GM21381 (cell line): ENCODE measurements at regions not wholly inside any gene's neighbourhood (a gene's known extent, or its start where the extent isn't known, plus 50 kb on each side); places are given as distances from the start of the nearest gene placed in this dataset.

ENCODE experiments used
- ATAC-seq: cut with Tn5 transposase; IDR thresholded peaks from one replicate; pipeline ENCODE4 v1.9.1; 2021; ENCODE audit warnings: mild to moderate bottlenecking, moderate library complexity; ENCODE audit not compliant: unreplicated experiment

DNA sequence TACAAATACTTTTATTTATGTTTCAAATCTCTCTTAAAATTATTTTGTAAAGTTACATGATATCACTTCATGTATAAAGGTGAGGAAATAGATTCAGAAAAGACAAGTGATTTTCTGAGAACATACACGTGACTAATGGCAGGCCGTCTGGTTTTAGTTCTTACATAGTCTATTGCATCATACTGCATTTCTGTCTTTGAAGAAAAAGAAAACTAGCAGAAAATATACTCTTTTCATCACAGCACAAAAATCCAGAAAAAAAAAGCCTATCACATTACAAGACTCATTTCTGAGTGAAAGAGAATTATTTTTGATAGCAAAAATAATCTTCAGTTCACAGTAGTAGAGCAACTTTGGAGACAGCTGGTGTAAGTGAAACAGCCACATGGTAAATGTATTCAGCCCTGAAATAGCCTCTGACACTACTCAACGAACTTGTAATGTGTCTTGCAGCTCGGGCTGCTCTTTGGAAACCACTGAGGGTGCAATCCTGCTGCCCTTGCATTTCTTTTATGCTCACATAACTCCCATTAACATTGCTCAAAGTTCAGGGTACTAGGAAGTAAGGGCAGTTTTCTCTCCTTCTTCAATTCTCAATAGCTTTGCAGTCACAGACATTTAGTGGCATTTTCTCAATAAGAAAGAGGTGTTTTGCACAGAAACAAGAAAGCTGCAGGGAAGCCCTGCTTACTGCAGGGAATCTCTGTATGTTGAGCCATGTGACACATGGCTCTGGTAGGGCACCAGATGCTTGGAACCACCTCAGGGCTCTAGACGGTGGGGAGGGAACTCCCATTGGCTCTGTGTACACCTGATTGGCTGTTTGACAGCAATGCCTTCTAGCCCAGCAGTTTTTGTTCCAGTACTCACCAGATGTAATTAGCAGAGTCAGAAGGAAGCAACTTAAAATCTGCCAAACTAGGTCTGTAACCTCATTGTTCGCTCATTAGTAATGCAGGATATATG is 845.3 kb upstream of the PTPRD start:
- no peak for ATAC-seq

DNA sequence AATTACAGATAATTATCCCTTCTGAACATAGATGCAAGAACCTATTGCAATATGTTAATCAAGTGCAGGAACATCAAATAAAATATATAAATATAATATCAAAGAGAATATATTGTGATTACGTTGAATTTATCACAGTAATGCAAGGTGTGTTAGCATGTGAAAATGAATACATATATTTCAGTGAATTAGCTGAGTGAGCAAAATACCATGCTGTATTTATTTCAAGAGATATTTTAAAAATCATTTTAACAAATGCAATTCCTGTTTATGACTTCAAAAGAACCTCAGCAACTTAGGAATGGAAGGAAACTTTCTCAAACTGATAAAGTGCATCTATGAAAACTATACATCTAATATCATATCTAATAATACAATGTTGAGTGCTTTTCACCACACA is 856.9 kb upstream of the PTPRD start:
- no peak for ATAC-seq

DNA sequence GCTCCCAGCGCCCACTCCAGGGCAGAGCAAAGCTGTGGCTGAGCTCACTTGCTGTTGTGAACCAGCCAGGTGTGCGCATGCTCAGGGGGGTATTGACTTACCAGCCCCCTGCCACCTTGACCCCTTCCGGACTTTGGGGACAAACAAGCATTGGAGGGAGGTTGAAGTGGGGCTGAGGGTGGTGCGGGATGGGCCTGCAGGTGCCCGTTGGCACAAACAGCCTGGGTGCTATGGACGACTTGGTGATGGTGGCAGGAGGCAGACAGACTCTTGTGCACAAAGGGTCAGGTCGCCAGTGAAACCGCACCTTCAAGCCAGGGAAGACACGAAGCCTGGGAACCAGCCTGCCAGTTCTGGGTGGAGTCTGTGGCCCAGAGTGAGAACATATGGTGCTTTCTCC is 858.5 kb upstream of the PTPRD start:
- no peak for ATAC-seq

DNA sequence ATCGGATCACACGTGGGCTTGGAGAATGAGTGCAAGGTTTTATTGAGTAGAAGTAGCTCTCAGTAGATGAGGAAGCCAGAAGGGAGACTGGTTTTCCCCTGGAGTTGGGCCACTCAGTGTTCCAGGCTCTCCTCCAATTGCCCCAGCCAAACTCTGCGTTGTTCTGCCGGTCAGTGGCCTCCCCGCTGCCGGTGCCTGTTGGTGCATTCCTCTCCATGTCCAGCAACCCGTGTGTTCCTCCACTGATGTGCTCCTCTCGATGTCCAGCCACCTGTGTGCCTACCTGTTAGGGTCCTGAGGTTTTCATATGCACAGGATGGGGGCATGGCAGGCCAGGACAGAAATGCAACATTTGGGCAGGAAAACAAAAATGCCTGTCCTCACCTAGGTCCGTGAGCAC is 888.0 kb upstream of the PTPRD start:
- no peak for ATAC-seq

DNA sequence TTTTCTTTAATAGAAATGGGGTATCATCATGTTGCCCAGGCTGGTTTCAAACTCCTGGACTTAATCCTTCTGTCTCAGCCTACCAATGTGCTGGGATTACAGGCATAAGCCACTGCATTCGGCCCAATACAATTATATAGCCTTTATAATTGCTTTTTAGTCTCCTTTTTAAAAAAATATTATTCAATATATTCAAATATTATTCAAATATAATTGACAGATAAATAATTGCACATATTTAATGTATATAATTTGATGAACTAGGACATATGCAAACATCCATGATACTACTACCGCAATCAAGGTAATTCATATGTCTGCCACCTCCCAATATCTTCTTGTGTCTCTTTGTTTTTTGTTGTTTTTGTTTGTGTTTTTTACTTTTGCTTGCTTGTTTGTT is 894.2 kb upstream of the PTPRD start:
- ATAC-seq = no peak

DNA sequence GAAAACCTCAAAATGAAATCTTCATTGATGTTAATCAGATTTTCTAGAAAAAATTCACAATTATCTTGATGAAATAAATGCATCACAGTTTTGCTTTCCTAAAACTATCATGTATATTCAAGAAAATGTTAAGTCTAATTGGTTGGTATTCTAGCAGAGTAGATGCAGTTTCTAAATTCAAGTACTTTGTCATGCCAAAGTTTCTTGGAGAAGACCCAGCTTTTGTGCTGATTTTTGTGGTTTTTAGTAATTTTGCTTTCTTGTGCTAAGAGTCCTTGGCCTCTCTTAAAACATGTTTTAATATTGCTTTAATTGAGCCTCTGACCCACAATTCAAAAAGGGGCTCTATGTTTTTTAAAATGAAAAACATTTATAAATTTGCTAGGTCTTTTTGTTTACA is 924.8 kb upstream of the PTPRD start:
- ATAC-seq = no peak

DNA sequence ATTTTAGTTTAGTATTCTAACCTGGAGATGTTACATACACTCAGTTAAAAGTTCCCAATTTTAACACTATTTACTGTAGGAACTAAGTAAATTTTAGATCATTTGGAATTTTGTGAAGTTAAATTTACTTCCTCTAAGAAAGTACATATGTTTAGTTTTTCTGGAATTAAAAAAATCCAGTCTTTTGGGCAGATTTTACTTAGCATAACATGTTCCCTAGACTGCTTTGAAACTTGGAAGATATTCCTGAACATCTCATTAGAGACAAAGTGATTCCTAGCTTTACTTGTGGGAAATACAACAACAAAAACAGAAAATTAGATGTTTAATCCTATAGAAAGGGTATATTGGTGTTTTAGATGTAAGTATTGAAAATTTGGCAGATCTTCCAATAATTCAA is 930.0 kb upstream of the PTPRD start:
- no peak for ATAC-seq

DNA sequence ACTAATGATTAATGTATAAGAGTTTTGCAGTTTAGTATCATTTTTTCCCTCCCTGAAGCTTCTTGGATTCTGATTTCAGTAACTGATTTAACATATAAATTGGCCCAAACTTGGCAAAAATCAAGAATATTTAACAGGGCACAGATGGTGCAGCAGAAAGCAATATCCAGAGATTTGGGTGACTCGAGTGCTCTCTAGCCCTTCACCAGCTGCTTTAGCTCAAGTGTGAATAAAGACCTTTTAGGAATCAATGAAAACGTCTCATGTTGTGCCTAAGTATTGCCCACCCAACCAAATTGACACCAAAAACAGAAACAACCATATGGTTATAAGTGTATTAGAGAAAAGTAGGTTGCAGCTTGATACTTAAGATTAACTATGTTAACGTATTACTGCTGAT is 933.4 kb upstream of the PTPRD start:
- ATAC-seq = no peak

DNA sequence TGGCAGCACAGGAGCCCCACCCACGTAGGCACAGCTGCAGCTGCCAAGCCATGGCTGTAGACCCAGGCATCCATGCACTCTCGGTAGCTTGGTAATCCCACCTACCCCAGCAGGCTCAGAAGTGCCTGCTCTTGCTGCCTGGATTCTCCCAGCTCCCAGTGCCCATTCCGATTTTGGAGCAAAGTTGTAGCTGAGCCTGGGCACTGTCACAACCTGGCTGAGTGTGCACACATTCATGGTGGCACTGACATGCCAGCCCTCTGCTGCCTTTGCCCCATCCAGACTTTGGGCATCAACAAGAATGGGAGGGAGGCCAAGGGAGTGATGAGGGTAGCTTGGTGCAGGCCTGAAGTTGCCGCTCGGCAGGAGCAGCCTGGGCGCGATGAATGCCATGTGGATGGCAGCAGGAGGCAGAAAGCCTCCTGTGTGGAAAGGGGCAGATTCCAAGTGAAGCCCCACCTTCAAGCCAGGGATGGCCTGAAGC is 936.6 kb upstream of the PTPRD start:
- no peak for ATAC-seq

DNA sequence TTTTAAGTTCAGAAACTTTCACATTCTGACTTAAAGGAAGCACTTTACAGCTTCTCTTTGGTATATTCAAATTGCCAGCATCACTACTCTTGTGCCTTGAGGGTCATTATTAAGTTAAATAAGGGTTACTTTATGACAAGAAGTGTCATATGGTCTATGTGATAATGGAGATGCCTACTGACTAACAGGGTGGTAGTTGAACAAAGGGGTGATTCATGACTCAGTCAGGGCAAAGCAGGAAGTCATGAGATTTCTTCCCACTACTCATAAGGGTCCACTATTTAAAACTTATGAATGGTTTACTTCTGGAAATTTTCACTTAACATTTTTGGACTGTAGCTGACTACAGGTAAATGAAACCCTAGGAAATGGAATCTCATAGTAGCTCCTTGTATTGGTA is 938.3 kb upstream of the PTPRD start:
- ATAC-seq = no peak

DNA sequence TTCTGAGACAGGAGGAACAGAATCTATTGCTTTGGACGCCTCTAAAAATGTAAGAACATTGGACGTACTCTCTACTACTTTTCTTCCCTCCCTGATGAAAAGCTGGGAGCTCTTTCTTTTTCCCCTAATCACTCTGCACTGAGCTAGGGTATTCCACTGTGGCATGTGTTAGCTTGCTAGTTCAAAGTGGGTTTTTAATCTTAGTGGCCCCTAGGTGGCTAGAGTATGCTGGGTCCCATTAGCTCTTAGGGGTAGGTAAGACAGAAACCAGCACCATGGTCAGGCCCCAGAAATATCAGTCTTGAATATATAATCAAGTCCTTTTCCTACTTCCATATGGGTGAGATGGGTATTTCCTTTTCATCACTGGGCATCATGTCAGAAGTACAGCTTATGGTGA is 945.2 kb upstream of the PTPRD start:
- no peak for ATAC-seq

DNA sequence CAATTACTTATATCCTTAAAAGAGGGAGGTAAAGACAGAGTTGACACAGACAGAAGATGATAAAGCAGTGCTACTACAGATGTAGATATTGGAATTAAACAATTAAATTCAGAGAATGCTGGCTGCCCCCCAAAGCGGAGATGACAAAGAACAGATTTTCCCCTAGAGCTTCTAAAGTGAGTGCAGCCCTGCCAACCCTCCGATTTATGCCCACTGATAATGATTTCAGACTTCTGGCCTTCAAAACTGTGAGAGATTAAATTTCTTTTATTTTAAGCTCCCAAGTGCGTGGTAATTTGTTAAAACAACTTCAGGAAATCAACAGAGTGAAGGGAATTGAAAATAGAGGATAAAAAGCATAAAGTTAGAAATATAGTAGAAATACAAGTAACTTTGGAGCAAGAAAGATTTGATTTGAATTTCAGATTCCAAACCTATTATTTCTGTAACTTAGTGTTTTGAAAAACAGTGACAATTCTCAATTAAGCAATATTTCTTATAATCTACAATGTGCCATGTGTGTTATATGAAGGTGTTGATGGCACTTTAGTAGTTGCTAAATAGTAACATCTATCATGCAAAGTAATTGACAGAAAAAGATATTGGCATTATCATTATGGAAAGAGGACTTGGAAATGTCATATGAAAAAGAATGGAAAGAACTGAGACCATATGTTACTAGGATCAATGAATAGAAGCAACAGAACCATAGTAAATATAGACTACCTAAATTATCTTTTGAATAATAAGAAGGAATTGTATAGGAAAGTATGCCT is 946.4 kb upstream of the PTPRD start:
- ATAC-seq = no peak

DNA sequence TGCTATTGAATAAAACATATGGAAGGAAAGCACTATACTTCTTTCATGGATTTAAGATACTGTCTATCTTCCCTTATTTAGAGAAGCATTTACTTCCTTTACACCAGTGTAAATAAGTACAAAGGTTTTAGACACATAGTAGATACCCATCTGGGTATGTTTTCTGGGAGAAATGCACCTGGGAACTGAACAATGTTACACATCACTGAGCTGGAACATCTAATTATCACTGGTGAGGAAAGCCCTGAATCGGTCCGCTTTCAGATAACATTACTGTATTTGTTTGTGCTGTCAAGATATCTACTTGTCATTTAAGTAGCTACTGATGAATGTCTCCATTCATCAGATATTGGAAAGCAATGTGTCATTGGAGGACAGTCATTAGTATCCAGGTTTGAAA is 964.7 kb upstream of the PTPRD start:
- ATAC-seq = no peak

DNA sequence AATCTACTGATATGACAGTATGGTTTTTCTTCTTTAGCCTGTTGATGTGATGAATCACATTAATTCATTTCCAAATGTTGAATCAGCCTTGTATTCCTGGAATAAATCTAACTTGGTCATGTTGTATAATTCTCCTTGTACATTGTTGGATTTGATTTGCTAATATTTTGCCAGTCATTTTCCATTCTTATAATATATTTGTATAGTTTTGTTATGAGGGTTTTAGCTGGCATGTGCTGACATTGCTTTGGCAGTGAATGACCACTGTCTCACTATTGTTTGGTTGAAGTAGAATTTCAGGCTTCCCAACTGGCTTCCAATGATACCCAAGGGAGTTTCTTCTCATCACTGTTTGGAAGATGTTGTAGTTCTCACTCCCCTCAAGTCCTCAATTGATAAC is 983.0 kb upstream of the PTPRD start:
- ATAC-seq = no peak

DNA sequence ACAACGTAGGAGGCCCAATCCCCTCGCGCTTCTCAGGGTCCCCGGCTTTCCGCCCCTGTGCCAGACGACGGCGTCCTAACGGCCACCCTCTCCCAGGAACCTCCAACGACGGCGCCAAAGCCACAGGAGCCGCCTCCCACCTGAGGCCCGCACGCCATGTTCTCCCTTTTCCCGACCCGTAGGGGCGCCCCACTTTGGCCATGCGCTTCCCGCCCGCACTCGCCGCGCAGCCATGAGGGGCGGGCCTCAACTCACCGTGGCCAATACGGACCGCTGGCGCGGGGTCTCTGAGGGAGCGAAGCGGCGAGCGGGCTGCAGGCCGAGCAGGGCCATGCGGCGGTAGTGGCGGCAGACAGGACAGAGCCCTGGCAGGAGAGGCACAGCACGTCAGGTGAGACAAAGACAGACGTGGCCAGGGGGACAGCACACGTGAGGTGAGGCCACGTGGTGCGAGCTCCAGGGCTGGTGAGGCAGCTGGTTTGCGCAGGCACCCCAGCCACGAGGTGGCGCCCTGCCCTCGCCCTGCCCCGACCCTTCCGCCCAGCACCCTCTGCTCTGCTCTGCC is 1005.5 kb upstream of the PTPRD start:
- ATAC-seq = no peak

DNA sequence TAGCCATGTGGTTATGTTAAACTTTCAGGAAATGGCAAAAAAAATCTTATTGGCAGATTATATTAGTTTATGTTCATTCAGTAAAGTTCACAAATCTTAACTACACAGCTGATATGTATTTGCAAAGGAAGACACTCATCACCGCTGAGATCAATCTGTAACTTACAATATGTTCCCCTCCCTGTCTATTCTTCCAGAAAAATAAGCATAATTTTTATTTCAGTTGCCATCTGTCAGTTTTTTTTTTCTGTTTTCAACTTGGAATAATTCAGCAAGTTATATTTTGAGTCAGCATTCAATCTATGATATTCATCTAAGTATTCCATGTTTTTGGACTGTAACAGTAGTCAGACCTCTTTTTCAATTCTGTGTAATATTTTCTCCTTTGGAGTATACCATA is 1019.9 kb upstream of the PTPRD start:
- ATAC-seq = no peak

DNA sequence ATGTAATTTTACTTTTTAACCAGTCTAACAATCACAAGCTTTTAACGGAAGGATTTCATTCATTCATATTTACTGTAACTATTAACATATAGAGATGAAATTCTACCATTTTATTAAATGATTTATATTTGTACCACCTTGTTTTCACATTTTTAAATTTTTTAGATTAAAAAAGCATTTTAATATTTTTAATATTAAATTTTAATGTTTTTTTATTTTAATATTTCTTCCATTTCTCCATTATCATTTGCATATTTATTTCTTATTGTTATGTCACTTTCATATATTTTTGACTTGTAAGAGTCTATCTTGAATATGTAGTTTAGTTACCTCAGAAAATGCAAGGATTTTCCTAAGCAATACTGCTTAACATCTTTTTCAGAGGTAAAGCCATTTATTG is 1034.0 kb upstream of the PTPRD start:
- ATAC-seq = no peak

DNA sequence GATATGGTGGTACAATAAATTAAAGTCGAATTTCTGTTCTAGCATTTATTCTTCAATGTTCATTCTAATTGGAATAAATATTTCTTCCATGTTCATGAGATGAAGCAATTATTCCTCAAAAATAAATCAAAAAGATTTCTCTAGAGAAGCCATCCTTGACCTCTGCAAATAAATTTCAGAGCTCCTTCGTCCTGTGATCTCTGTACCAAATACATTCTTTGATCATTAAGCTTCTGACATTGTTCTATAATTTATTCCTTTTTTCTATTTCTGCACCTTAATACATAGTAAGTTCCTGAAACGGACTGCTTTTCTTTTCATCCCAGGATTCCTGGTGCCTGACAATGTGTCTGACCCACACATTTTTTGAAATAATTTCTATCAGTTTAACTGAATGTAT is 1039.3 kb upstream of the TYRP1 start:
- no peak for ATAC-seq

DNA sequence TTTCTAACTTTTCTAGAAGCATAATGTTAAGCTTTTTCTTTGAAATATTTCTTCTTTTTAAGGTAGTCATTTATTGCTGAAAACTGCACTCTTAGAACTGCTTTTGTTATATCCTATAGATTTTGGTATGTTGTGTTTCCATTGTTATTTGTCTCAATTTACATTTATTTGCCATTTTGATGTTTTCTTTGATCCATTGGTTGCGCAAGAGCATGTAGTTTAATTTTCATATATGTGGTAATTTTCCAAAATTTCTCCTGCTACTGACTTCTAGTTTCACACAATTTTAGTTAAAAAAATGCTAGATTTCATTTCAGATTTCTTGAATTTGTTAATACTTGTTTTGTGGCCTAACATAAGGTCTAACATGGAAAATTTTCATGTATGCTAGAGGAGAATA is 1029.3 kb upstream of the TYRP1 start:
- ATAC-seq = no peak

DNA sequence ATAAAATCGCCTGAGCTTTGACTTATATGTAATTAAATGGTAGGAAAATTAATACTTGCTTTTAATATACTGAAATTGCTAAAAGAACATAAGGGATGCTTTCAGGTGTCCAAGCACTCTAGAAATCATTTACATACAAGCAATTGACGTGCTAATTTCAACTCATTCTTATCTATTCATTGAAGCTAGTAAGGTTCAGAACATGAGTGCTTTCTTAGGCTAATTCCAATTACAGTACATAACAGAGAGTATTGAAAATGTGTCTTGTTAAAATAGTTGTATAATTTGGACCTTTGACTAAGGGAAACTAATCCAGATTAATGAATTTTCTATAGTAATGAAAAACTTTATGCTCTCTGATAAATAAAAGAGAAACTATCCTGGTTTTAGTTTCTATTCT is 1016.4 kb upstream of the TYRP1 start:
- ATAC-seq = no peak

DNA sequence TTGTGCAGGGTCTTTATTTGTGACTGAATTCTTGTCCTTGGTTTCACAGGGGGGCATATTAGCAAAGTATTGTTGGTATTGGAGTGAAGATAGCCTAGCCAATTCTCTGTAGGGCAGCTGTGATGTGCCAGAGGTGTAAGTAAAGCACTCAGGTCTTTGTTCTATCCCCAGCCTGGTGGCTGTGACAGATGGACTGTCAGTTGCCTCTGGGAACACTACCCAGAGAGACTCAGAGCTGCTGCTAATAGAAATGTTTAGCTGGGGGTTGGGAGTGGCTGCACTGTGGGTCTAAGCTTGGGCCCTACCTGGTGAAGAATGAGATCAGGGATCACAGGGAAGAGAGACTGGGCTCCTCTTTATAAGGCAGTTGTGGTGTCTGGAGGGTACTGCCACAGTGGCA is 1006.5 kb upstream of the TYRP1 start:
- ATAC-seq = no peak

DNA sequence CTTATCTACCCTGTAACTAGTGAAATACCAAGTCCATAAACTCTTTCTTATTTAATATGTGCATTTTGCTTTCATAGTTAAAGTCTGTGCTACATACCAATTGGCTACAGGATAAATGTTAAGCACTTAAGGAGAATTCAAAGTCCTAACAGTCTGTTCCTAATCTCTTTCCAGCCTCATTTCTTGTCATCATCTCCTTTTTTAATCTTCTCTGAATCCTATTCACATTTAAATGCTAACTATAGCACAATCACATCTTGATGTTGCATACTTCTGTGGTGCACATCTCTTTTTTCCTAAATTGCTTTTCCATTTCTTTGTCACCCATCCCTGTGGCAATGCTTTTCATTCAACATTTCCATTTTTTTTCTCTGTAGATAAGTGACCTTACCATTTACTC is 996.1 kb upstream of the TYRP1 start:
- ATAC-seq = no peak
